Neural cell (in vitro differentiated cells): ENCODE measurements at regions not wholly inside any gene's neighbourhood (a gene's known extent, or its start where the extent isn't known, plus 50 kb on each side); places are given as distances from the start of the nearest gene placed in this dataset.

Experiments used
- H2AFZ ChIP-seq: fragments of 200-600, 300-800 bp; sonication (generic), shearing (Covaris generic); 2 replicates; pipeline ENCODE4 v1.6.0; 2014; ENCODE audit warnings: low read depth, mild to moderate bottlenecking, antibody characterized with exemption, low read length, moderate library complexity
- H3F3A ChIP-seq: fragments of 200-600 bp; shearing (Covaris generic); 2 replicates; pipeline ENCODE4 v1.6.1; 2016; ENCODE audit warnings: mild to moderate bottlenecking, moderate library complexity, mixed read lengths, antibody characterized with exemption, low read length; ENCODE audit not compliant: insufficient read depth, poor library complexity, severe bottlenecking
- H3K27ac ChIP-seq: fragments of 200-600, 300-800 bp; sonication (generic), shearing (Covaris generic); 2 replicates; pipeline ENCODE4 v1.5.1; 2014; ENCODE audit warnings: mild to moderate bottlenecking, low read length, moderate library complexity
- H3K27me3 ChIP-seq: fragments of 300-800, 200-600 bp; sonication (generic), shearing (Covaris generic); 2 replicates; pipeline ENCODE4 v1.6.0; 2014; ENCODE audit warnings: mild to moderate bottlenecking, low read depth, low read length, moderate library complexity; ENCODE audit not compliant: insufficient read depth
- H3K36me3 ChIP-seq: fragments of 300-800, 200-600 bp; sonication (generic), shearing (Covaris generic); 2 replicates; pipeline ENCODE4 v1.5.1; 2014; ENCODE audit warnings: mild to moderate bottlenecking, antibody characterized with exemption, low read length, moderate library complexity; ENCODE audit not compliant: insufficient read depth
- H3K4me2 ChIP-seq: fragments of 300-800, 200-600 bp; sonication (generic), shearing (Covaris generic); 2 replicates; pipeline ENCODE4 v1.6.0; 2014; ENCODE audit warnings: mild to moderate bottlenecking, low read length
- H3K4me3 ChIP-seq: fragments of 300-800, 200-600 bp; sonication (generic), shearing (Covaris generic); 2 replicates; pipeline ENCODE4 v1.5.1; 2014; ENCODE audit warnings: mild to moderate bottlenecking, low read length, moderate library complexity
- H3K79me2 ChIP-seq: fragments of 200-600 bp; shearing (Covaris generic); replicated peaks from 2 replicates; pipeline ENCODE4 v1.6.0; 2014; ENCODE audit warnings: mild to moderate bottlenecking, low read length, moderate library complexity; ENCODE audit not compliant: insufficient read depth
- H3K9ac ChIP-seq: fragments of 300-800, 200-600 bp; sonication (generic), shearing (Covaris generic); 2 replicates; pipeline ENCODE4 v1.6.1; 2016; ENCODE audit warnings: mild to moderate bottlenecking, low read length, mixed read lengths
- H3K9me2 ChIP-seq: fragments of 200-600 bp; shearing (Covaris generic); 2 replicates; pipeline ENCODE4 v1.6.1; 2016; ENCODE audit warnings: mild to moderate bottlenecking, low read length, mixed read lengths; ENCODE audit not compliant: insufficient read depth
- H3K9me3 ChIP-seq: fragments of 200-600, 300-800 bp; sonication (generic), shearing (Covaris generic); 2 replicates; pipeline ENCODE4 v1.6.1; 2016; ENCODE audit warnings: mild to moderate bottlenecking, mixed run types, low read length, moderate library complexity, mixed read lengths
- H4K20me1 ChIP-seq: fragments of 200-600 bp; shearing (Covaris generic); 2 replicates; pipeline ENCODE4 v1.6.1; 2016; ENCODE audit warnings: mild to moderate bottlenecking, mixed run types; ENCODE audit not compliant: insufficient read depth
- EP300 ChIP-seq: fragments of 450-650 bp; conservative IDR thresholded peaks from 2 replicates; pipeline ENCODE4 v1.6.1; 2014; ENCODE audit warnings: antibody characterized with exemption, mild to moderate bottlenecking, moderate library complexity; ENCODE audit not compliant: poor library complexity, severe bottlenecking
- EZH2 ChIP-seq: fragments of 200-600, 300-800 bp; shearing (Covaris generic), sonication (generic); IDR thresholded peaks from 2 replicates; pipeline ENCODE4 v1.6.1; 2014; ENCODE audit warnings: antibody characterized with exemption, low read length, borderline replicate concordance, mild to moderate bottlenecking; ENCODE audit not compliant: insufficient read depth, poor library complexity, severe bottlenecking
- MXI1 ChIP-seq: fragments of 450-650 bp; conservative IDR thresholded peaks from 2 replicates; pipeline ENCODE4 v1.6.1; 2014; ENCODE audit warnings: antibody characterized with exemption, mild to moderate bottlenecking; ENCODE audit not compliant: poor library complexity, severe bottlenecking
- POLR2AphosphoS5 ChIP-seq: IDR thresholded peaks from 2 replicates; pipeline ENCODE4 v1.6.1; 2012
- RAD21 ChIP-seq: fragments of 450-650 bp; conservative IDR thresholded peaks from 2 replicates; pipeline ENCODE4 v1.6.1; 2014; ENCODE audit warnings: antibody characterized with exemption, mild to moderate bottlenecking, moderate library complexity
- SMC3 ChIP-seq: fragments of 450-650 bp; conservative IDR thresholded peaks from 2 replicates; pipeline ENCODE4 v1.6.1; 2014; ENCODE audit warnings: antibody characterized with exemption, mild to moderate bottlenecking, moderate library complexity; ENCODE audit not compliant: poor library complexity
- TAF1 ChIP-seq: IDR thresholded peaks from 2 replicates; pipeline ENCODE4 v1.6.1; 2012; ENCODE audit warnings: low read depth
- TF ChIP-seq, protein P1 (sequence below): IDR thresholded peaks from 2 replicates; pipeline ENCODE4 v1.6.1; 2012; ENCODE audit warnings: borderline replicate concordance
- TF ChIP-seq, protein P2 (sequence below): fragments of 450-650 bp; IDR thresholded peaks from 2 replicates; pipeline ENCODE4 v1.5.1; 2014; ENCODE audit warnings: antibody characterized with exemption, mild to moderate bottlenecking, moderate library complexity; ENCODE audit not compliant: poor library complexity, severe bottlenecking

DNA sequence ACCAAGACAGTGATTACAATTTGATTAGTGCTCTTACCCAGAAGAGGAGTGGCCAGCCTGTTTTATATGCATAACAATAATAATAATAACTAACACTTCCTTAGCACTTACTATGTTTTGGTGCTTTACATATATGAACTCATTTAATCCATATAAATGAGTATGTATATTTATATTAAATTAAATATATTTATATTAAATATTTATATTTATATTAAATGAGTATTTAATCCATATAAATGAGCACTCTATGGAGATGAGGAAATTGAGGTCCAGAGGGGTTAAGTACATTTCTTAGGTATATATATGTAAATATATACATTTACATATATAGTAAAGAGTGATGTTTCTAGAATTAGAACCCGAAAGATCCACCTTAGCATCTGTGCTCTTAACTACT, 673.9 kb upstream of the ACVR2A start:
- H3K79me2 ChIP-seq = no peaks in the 10 kb centered on the region
- H3F3A ChIP-seq = no peaks in the 10 kb centered on the region
- H3K4me3 ChIP-seq = no peak overlapping the region
- no peaks in the 10 kb centered on the region for H3K36me3 ChIP-seq
- H2AFZ ChIP-seq = no peak overlapping the region
- no peaks in the 10 kb centered on the region for H3K27me3 ChIP-seq
- H3K9ac ChIP-seq = no peak overlapping the region
- TF ChIP-seq MXI1 = no peak
- TF ChIP-seq, protein P1, sequence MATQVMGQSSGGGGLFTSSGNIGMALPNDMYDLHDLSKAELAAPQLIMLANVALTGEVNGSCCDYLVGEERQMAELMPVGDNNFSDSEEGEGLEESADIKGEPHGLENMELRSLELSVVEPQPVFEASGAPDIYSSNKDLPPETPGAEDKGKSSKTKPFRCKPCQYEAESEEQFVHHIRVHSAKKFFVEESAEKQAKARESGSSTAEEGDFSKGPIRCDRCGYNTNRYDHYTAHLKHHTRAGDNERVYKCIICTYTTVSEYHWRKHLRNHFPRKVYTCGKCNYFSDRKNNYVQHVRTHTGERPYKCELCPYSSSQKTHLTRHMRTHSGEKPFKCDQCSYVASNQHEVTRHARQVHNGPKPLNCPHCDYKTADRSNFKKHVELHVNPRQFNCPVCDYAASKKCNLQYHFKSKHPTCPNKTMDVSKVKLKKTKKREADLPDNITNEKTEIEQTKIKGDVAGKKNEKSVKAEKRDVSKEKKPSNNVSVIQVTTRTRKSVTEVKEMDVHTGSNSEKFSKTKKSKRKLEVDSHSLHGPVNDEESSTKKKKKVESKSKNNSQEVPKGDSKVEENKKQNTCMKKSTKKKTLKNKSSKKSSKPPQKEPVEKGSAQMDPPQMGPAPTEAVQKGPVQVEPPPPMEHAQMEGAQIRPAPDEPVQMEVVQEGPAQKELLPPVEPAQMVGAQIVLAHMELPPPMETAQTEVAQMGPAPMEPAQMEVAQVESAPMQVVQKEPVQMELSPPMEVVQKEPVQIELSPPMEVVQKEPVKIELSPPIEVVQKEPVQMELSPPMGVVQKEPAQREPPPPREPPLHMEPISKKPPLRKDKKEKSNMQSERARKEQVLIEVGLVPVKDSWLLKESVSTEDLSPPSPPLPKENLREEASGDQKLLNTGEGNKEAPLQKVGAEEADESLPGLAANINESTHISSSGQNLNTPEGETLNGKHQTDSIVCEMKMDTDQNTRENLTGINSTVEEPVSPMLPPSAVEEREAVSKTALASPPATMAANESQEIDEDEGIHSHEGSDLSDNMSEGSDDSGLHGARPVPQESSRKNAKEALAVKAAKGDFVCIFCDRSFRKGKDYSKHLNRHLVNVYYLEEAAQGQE = no peak
- TF ChIP-seq, protein P2, sequence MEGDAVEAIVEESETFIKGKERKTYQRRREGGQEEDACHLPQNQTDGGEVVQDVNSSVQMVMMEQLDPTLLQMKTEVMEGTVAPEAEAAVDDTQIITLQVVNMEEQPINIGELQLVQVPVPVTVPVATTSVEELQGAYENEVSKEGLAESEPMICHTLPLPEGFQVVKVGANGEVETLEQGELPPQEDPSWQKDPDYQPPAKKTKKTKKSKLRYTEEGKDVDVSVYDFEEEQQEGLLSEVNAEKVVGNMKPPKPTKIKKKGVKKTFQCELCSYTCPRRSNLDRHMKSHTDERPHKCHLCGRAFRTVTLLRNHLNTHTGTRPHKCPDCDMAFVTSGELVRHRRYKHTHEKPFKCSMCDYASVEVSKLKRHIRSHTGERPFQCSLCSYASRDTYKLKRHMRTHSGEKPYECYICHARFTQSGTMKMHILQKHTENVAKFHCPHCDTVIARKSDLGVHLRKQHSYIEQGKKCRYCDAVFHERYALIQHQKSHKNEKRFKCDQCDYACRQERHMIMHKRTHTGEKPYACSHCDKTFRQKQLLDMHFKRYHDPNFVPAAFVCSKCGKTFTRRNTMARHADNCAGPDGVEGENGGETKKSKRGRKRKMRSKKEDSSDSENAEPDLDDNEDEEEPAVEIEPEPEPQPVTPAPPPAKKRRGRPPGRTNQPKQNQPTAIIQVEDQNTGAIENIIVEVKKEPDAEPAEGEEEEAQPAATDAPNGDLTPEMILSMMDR = no peak
- no peak for TF ChIP-seq EP300
- no peak for TF ChIP-seq EZH2
- no peak for TF ChIP-seq TAF1
- TF ChIP-seq SMC3 = no peak
- no peak for TF ChIP-seq RAD21
- no peak for TF ChIP-seq POLR2AphosphoS5
- no peak overlapping the region for H3K27ac ChIP-seq
- H3K4me2 ChIP-seq = no peak overlapping the region
- H4K20me1 ChIP-seq = no peaks in the 10 kb centered on the region
- no peaks in the 10 kb centered on the region for H3K9me2 ChIP-seq
- H3K9me3 ChIP-seq = no peaks in the 10 kb centered on the region

DNA sequence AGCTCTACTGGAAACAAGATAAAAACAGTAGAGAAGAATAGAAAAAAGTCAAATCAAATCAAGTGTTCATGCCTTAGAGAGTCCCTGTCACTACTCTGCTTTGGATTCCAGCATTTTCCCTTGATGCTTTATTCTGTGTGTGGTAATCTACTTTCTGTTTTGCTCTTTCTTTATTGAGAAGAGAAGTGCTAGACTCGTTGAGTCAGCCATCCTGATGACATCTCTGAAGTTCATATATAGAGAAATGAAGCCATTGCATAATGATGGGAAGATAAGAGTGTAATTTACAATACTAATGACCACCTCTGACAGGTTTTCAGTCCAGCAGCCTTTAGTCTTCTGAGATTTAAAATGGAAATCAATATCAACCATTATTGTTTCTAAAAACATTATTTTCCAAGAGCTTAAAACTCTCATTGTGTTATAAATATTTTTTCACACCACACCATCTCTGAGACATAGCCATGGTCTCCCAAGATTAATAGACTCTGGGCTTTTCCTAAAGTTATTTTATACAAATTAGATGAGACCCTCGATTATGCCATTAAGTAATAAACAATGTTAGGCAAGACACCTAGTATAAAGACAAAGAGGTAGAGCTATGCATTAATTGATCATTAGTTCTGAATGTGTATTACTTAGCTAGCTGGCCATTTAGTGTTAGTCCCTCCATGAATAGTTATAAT, 679.0 kb upstream of the ACVR2A start:
- no peak overlapping the region for H3K9ac ChIP-seq
- TF ChIP-seq EZH2 (no peak), RAD21 (no peak), MXI1 (no peak), TAF1 (no peak), EP300 (no peak), SMC3 (no peak)
- TF ChIP-seq, protein P2 = no peak
- TF ChIP-seq, protein P1 = no peak
- H3K9me2 ChIP-seq = no peaks in the 10 kb centered on the region
- no peak overlapping the region for H3K27ac ChIP-seq
- H3K4me3 ChIP-seq = no peak overlapping the region
- no peak overlapping the region for H3K4me2 ChIP-seq
- H3K9me3 ChIP-seq = no peaks in the 10 kb centered on the region
- H3F3A ChIP-seq = no peaks in the 10 kb centered on the region
- H4K20me1 ChIP-seq = no peaks in the 10 kb centered on the region
- H3K79me2 ChIP-seq = no peaks in the 10 kb centered on the region
- H3K36me3 ChIP-seq = no peaks in the 10 kb centered on the region
- H2AFZ ChIP-seq = no peak overlapping the region
- H3K27me3 ChIP-seq = no peaks in the 10 kb centered on the region
